ENCODE measurements at regions not wholly inside any gene's neighbourhood (a gene's known extent, or its start where the extent isn't known, plus 50 kb on each side); places are given as distances from the start of the nearest gene placed in this dataset.

- DNase-seq (ENCODE audit: low spot score), result no peak
These were observed 78.0 kb downstream of the ZIC5 start for GRCh38 chr13:99893567-99893966.

GRCh38 chr13:99892866-99893504 lies 78.6 kb downstream of the ZIC5 start:
- no peak for DNase-seq (ENCODE audit: low spot score)

- DNase-seq (ENCODE audit: low spot score), result no peak
These were observed 79.4 kb downstream of the ZIC5 start for GRCh38 chr13:99892196-99892613.

GRCh38 chr13:99886706-99887105 lies 84.9 kb downstream of the ZIC5 start:
- DNase-seq (ENCODE audit: low spot score), result no peak

- DNase-seq (ENCODE audit: low spot score), result no peak
These were observed 86.7 kb downstream of the ZIC5 start for GRCh38 chr13:99884913-99885312.

- DNase-seq (ENCODE audit: low spot score), result no peak
These were observed 87.8 kb downstream of the ZIC5 start for GRCh38 chr13:99883805-99884204.

GRCh38 chr13:99878921-99879610 lies 92.5 kb downstream of the ZIC5 start:
- DNase-seq (ENCODE audit: low spot score), result no peak

- DNase-seq (ENCODE audit: low spot score), result no peak
These were observed 94.9 kb downstream of the ZIC5 start for GRCh38 chr13:99876651-99877050.

GRCh38 chr13:99875391-99875790 lies 96.2 kb downstream of the ZIC5 start:
- no peak for DNase-seq (ENCODE audit: low spot score)

GRCh38 chr13:99873832-99874430 lies 97.6 kb downstream of the ZIC5 start:
- DNase-seq (ENCODE audit: low spot score), result no peak

GRCh38 chr13:99873141-99873540 lies 98.4 kb downstream of the ZIC5 start:
- DNase-seq (ENCODE audit: low spot score), result no peak

GRCh38 chr13:99871249-99871898 lies 100.2 kb downstream of the ZIC5 start:
- DNase-seq (ENCODE audit: low spot score), result no peak

GRCh38 chr13:99870541-99870940 lies 101.0 kb downstream of the ZIC5 start:
- DNase-seq (ENCODE audit: low spot score), result no peak

GRCh38 chr13:99869830-99870229 lies 101.7 kb downstream of the ZIC5 start:
- no peak for DNase-seq (ENCODE audit: low spot score)

GRCh38 chr13:99868767-99869166 lies 102.8 kb downstream of the ZIC5 start:
- no peak for DNase-seq (ENCODE audit: low spot score)

GRCh38 chr13:99867535-99868257 lies 103.9 kb downstream of the ZIC5 start:
- DNase-seq (ENCODE audit: low spot score), result no peak

- DNase-seq (ENCODE audit: low spot score), result no peak
These were observed 104.8 kb downstream of the ZIC5 start for GRCh38 chr13:99866781-99867180.

- DNase-seq (ENCODE audit: low spot score), result no peak
These were observed 106.1 kb downstream of the ZIC5 start for GRCh38 chr13:99865420-99865930.

GRCh38 chr13:99864627-99864990 lies 107.0 kb downstream of the ZIC5 start:
- no peak for DNase-seq (ENCODE audit: low spot score)

- DNase-seq (ENCODE audit: low spot score), result no peak
These were observed 107.6 kb downstream of the ZIC5 start for GRCh38 chr13:99863789-99864626.

GRCh38 chr13:99862244-99862643 lies 109.3 kb downstream of the ZIC5 start:
- DNase-seq (ENCODE audit: low spot score), result no peak
